ENCODE measurements at regions not wholly inside any gene's neighbourhood (a gene's known extent, or its start where the extent isn't known, plus 50 kb on each side); places are given as distances from the start of the nearest gene placed in this dataset.

DNA sequence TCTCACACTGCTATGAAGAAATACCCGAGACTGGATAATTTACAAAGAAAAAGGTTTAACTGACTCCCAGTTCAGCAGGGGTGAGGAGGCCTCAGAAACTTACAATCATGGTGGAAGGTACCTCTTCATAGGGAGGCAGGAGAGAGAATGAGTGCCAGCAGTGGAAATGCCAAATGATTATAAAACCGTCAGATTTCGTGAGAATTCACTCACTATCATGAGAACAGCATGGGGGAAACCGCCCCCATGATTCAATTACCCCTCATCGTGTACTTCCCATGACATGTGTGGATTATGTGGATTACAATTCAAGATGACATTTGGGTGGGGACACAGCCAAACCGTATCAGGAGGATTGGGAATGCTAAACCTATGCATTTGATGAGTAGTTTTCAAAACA is 380.3 kb upstream of the SPHKAP start:
- no peak for TF ChIP-seq POLR2AphosphoS5 (IDR thresholded peaks at IDR 0.05)
- TF ChIP-seq, protein P1, sequence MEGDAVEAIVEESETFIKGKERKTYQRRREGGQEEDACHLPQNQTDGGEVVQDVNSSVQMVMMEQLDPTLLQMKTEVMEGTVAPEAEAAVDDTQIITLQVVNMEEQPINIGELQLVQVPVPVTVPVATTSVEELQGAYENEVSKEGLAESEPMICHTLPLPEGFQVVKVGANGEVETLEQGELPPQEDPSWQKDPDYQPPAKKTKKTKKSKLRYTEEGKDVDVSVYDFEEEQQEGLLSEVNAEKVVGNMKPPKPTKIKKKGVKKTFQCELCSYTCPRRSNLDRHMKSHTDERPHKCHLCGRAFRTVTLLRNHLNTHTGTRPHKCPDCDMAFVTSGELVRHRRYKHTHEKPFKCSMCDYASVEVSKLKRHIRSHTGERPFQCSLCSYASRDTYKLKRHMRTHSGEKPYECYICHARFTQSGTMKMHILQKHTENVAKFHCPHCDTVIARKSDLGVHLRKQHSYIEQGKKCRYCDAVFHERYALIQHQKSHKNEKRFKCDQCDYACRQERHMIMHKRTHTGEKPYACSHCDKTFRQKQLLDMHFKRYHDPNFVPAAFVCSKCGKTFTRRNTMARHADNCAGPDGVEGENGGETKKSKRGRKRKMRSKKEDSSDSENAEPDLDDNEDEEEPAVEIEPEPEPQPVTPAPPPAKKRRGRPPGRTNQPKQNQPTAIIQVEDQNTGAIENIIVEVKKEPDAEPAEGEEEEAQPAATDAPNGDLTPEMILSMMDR (IDR thresholded peaks at IDR 0.05), result no peak

Data from sigmoid colon (tissue), 4 donors.